ENCODE measurements at regions not wholly inside any gene's neighbourhood (a gene's known extent, or its start where the extent isn't known, plus 50 kb on each side); places are given as distances from the start of the nearest gene placed in this dataset.

GRCh38 chr11:71129624-71130023 is 122.8 kb downstream of the SHANK2 start:
- TF ChIP-seq CTCF (IDR thresholded peaks at IDR 0.05; ENCODE audit: low read depth, low read length, missing input control): no peak
- TF ChIP-seq JUND (IDR thresholded peaks at IDR 0.05): no peak
- no peak for TF ChIP-seq FOXA1 (IDR thresholded peaks at IDR 0.05)

All from liver (tissue), 3 donors.